Choroid plexus epithelial cell (primary cell): ENCODE measurements at regions not wholly inside any gene's neighbourhood (a gene's known extent, or its start where the extent isn't known, plus 50 kb on each side); places are given as distances from the start of the nearest gene placed in this dataset.

Source experiments
- DNase-seq: peaks from one replicate; pipeline ENCODE4 v3.0.0-alpha.2; 2010; ENCODE audit warnings: low read depth
- H3K4me3 ChIP-seq: 2 replicates; pipeline ENCODE4 v1.5.1; 2011; ENCODE audit warnings: low read depth, mild to moderate bottlenecking, control low read depth, low read length, moderate library complexity
- CTCF ChIP-seq: conservative IDR thresholded peaks from 2 replicates; pipeline ENCODE4 v1.5.1; 2011; ENCODE audit warnings: low read depth, mild to moderate bottlenecking, control low read depth, inconsistent platforms, low read length, moderate library complexity

GRCh38 chr6:85322446-85323105 is 127.3 kb upstream of the NT5E start:
- H3K4me3 ChIP-seq, result no peak overlapping the region
- no peak for TF ChIP-seq CTCF
- DNase-seq, result no peak

GRCh38 chr6:85321906-85322305 is 128.0 kb upstream of the NT5E start:
- no peak for DNase-seq
- TF ChIP-seq CTCF, result no peak
- no peak overlapping the region for H3K4me3 ChIP-seq

- no peak for DNase-seq
- H3K4me3 ChIP-seq, result no peak overlapping the region
- no peak for TF ChIP-seq CTCF
Measured at GRCh38 chr6:85314586-85314985, 135.3 kb upstream of the NT5E start.

- TF ChIP-seq CTCF, result no peak
- no peak overlapping the region for H3K4me3 ChIP-seq
- no peak for DNase-seq
Measured at GRCh38 chr6:85300581-85300980, 149.3 kb upstream of the NT5E start.

- TF ChIP-seq CTCF, result no peak
- no peak overlapping the region for H3K4me3 ChIP-seq
- no peak for DNase-seq
Measured at GRCh38 chr6:85298553-85298952, 151.3 kb upstream of the NT5E start.

GRCh38 chr6:85291326-85291725 is 158.6 kb upstream of the NT5E start:
- no peak for DNase-seq
- no peak for TF ChIP-seq CTCF
- no peak overlapping the region for H3K4me3 ChIP-seq

- H3K4me3 ChIP-seq, result no peak overlapping the region
Measured at GRCh38 chr6:85287654-85288053, 162.2 kb upstream of the NT5E start.

More at GRCh38 chr6:85287654-85288053, 162.2 kb upstream of the NT5E start:
- TF ChIP-seq CTCF, result no peak
- DNase-seq, result no peak
